22Rv1 (cell line): ENCODE measurements at regions not wholly inside any gene's neighbourhood (a gene's known extent, or its start where the extent isn't known, plus 50 kb on each side); places are given as distances from the start of the nearest gene placed in this dataset.

ENCODE experiments used
- H3K27ac ChIP-seq: fragments of 450-650 bp; 2 replicates; pipeline ENCODE4 v1.5.1; 2017
- CTCF ChIP-seq: fragments of 450-650 bp; IDR thresholded peaks from 2 replicates; pipeline ENCODE4 v1.5.1; 2017; ENCODE audit warnings: mild to moderate bottlenecking
- ZFX ChIP-seq: fragments of 450-650 bp; IDR thresholded peaks from 2 replicates; pipeline ENCODE4 v1.6.1; 2017; ENCODE audit warnings: antibody characterized with exemption, borderline replicate concordance

DNA sequence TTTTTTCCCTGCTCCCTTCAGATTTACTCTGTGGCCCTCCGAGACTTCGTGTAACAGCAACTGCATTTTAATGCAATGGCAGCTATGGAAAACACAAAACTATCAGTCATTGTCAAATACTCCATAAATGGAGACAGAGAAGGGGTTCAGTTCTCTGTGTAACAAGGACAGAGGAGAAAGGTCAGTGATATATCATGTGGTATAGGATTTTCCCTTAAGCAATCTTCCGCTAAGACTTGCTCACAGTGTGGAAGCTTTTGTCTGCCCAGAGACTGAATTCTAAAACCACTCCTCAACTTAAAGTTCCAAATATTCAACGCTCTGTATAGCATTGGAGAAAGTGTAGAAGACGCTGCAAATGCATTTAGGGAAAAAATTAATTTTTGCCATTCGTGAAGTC is 111.3 kb upstream of the EDNRB start:
- TF ChIP-seq CTCF: no peak
- no peak for TF ChIP-seq ZFX
- H3K27ac ChIP-seq: no peak overlapping the region

DNA sequence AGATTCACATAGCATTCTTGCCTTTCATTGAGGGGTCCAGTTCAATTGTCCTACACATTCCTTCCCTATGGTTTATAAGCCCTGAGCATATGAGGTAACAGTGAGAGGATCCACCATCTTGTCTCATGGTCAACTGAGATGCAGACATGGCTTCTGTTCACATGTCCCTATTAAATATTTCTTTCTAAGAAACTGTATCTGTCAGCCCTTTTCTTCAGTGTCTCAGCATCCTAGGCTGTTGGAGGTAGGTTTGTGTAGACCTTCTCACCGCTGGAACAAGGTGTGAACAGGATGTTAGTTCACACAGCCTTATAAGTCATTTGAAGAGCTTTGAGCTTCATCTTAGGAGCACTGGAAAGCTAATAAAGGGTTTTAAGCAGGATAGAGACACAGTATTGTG is 110.3 kb upstream of the EDNRB start:
- no peak overlapping the region for H3K27ac ChIP-seq
- TF ChIP-seq ZFX: no peak
- TF ChIP-seq CTCF: no peak

GRCh38 chr13:78024996-78025395 is 106.4 kb upstream of the EDNRB start:
- no peak overlapping the region for H3K27ac ChIP-seq
- TF ChIP-seq CTCF (no peak), ZFX (no peak)

GRCh38 chr13:78022164-78022877 is 103.7 kb upstream of the EDNRB start:
- no peak for TF ChIP-seq CTCF
- TF ChIP-seq ZFX: no peak
- H3K27ac ChIP-seq: no peak overlapping the region

- H3K27ac ChIP-seq: no peak overlapping the region
- TF ChIP-seq CTCF (no peak), ZFX (no peak)
These were observed 102.2 kb upstream of the EDNRB start for GRCh38 chr13:78020861-78021260.

DNA sequence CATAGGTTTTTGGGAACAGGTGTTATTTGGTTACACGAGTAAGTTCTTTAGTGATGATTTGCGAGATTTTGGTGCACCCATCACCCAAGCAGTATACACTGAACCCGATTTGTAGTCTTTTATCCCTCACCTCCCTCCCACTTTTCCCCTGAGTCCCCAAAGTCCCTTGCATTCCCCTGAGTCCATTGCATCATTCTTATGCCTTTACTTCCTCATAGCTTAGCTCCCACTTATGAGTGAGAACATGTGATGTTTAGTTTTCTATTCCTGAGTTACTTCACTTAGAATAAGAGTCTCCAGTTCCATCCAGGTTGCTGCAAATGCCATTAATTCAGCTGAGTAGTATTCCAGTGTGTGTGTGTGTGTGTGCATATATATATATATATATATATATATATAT is 97.2 kb upstream of the EDNRB start:
- H3K27ac ChIP-seq: no peak overlapping the region
- TF ChIP-seq CTCF (no peak), ZFX (no peak)

GRCh38 chr13:78012046-78012445 is 93.4 kb upstream of the EDNRB start:
- no peak for TF ChIP-seq ZFX
- no peak overlapping the region for H3K27ac ChIP-seq

- no peak for TF ChIP-seq CTCF
- no peak for TF ChIP-seq ZFX
- H3K27ac ChIP-seq: no peak overlapping the region
These were observed 86.2 kb upstream of the EDNRB start for GRCh38 chr13:78004821-78005220.
